GM18511 (cell line): ENCODE measurements at regions not wholly inside any gene's neighbourhood (a gene's known extent, or its start where the extent isn't known, plus 50 kb on each side); places are given as distances from the start of the nearest gene placed in this dataset.
"Not testable (repeated sequence)": the region's sequence is repeated elsewhere in the genome, so short reads cannot be mapped to it uniquely, and the experiment has no call there.

Source experiments
- ATAC-seq: cut with Tn5 transposase; IDR thresholded peaks from one replicate; pipeline ENCODE4 v1.9.1; 2021; ENCODE audit warnings: mild to moderate bottlenecking, moderate library complexity; ENCODE audit not compliant: unreplicated experiment

DNA sequence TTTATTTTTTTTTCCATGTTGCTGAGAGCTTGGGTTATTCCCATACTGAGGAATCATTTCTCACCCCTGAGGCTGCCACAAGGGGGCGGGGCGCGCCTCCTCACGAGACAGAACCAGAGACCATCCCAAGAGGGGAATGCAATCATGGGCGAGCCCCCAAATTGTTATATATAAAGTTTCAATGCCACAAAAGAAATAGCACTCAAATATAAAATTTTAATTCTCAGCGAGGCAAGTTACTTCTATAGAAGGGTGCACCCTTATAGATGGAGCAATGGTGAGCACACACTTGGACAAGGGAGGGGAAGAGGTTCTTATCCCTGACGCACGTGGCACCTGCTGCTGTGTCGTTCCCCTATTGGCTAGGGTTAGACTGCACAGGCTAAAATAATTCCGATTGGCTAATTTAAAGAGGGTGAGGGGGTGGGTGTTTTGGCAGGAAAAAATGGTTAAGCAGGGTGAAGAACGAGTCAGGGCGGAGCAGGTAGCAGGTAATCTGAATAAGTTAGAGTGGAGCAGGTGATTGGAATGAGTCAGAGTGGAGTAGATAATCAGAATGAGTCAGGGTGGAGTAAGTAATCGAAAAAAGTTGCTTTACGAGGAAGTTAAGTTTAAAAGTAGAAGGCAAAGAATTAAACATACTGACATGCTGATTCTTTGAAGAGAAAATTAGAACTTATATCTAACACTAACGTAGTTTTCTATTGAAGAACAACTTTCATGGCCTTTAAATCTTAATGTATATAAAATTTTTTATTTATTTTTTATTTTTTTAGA is 177.5 kb downstream of the MTCL1 start:
- ATAC-seq = no peak

DNA sequence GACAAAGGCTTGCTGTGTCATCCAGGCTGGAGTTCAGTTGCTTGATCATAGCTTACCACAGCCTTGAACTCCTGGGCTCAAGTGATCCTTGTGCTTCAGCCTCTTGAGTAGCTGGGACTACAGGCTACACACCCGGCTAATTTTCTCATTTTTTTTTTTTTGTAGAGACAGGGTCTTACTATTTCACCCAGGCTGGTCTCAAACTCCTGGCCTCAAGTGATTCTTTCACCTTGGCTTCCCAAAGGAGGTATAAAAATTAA is 178.0 kb downstream of the MTCL1 start:
- no peak for ATAC-seq

- not testable (repeated sequence) for ATAC-seq
These were observed 182.5 kb downstream of the MTCL1 start for GRCh38 chr18:8887877-8888276.

DNA sequence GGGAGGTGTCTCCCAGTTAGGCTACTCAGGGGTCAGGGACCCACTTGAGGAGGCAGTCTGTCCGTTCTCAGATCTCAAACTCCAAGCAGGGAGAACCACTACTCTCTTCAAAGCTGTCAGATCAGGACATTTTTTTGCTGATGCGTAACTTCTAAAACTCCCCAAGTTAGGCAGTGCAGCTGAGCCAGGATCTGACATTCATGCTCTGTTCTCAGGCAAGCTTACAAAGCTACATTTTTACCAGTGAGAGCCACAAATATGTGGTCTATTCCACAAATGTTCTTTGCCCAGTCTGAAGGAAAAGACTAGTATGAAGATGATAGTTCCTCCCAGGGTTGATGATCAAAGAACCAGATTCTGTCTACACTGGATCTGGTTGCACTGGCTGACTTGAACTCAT is 184.1 kb downstream of the MTCL1 start:
- no peak for ATAC-seq

- not testable (repeated sequence) for ATAC-seq
These were observed 185.1 kb downstream of the MTCL1 start for GRCh38 chr18:8890503-8890902.

DNA sequence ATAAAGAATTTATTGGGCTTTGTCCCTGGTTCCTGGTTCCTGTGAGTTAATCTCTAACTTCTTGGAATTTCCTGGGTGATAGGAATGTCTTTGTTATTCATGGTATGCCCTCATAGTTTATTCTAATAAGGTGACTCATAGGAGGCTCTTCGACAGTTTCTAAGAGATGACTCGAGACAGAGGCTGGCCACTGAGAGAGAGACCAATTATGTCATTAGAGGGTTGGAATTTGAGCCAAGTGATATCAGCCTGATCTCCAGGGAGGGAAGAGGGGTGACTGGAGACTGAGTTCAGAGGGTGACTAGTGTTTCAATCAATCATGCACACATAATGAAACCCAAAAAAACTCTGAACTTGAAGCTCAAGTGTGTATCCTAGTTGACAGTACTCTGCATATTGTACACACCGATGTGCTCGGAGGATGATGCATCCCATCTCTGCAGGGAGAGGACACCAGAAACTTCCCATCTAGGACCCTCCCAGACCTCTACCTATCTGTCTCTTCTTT is 185.7 kb downstream of the MTCL1 start:
- ATAC-seq = no peak

DNA sequence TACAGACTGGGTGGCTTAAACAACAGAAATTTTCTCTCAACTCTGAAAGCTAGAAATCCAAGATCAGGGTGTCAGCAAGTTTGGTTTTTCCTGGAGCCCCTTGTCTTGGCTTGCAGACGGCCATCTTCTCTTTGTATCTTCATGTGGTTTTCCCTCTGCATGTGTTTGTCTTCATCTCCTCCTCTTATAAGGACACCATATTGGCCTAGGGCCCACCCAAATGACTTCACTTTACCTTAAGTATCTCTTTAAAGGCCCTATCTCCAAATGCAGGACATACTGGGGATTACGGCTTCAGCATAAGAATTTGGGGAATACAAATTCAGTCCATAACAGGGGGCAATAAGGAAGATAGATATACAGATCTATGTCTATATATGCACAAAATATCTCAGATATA is 187.9 kb downstream of the MTCL1 start:
- ATAC-seq = no peak

- no peak for ATAC-seq
These were observed 188.4 kb downstream of the MTCL1 start for GRCh38 chr18:8893628-8894231.

GRCh38 chr18:8894823-8895222 is 189.5 kb downstream of the MTCL1 start:
- ATAC-seq = no peak

GRCh38 chr18:8895341-8895740 is 190.0 kb downstream of the MTCL1 start:
- no peak for ATAC-seq

DNA sequence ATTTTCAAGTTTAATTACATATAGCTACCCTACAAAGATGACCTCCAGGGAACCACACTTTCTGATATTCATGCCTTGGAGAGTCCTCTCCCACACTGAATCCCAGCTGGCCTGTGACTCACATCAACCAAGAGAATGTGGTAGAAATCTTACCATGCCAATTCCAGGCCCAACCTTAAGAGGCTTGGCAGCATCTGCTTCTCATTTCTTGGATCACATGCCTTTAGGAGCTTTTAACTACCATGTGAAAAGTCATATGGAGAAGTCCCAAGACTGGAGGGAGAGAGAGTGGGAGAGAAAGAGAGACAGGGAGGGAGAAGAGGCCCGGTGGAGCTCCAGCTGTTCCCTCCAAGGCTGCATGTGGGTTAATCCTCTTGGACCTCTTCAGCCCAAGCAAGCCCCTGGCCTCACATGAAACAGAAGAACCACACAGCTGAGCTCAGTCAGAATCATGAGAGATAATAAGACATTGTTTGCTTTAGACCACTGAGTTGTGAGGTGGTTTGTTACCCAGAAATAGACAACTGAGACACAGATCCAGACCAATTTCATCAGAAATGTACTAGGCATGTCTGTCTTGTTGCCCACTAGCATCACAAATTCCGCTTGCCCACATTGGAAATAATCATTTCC is 190.7 kb downstream of the MTCL1 start:
- no peak for ATAC-seq

DNA sequence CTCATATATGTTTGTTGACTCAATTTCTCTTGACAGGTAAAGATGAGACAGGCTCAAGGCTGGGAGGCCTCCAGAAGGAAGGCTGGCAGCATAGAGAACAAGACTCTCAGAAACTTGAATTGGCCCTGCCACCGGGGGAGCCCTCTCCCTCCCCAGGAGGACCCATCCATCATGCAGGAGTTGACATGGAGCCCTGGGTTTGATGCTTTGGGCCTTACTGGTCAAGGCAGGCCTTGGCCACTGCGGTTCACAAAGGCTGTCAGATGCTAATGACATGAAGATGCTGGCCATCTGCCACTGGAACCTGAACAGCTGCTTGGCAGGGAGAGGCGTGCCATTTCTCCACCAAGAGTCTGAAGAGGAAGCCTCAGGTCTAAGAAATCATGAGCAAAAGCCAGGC is 193.6 kb downstream of the MTCL1 start:
- ATAC-seq = no peak

GRCh38 chr18:8900552-8900951 is 195.2 kb downstream of the MTCL1 start:
- no peak for ATAC-seq

DNA sequence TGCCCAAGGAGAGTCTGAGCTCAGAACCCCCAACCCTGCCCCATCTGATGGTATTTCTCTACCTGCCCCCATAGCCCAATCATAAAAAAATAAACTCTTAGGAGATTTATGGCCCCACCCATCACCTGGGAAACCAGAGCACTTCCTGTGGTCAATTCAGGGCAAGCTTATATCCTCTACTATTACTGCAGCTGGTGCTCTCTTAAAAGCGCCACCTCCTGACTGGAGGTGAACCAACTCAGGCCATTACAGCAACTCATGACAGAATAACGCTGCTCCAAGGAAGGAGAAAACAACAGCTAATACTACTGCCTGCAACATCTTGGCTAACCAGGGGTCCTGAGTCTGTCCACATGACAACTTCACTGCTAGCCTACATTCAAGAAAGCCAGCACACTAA is 195.7 kb downstream of the MTCL1 start:
- no peak for ATAC-seq

DNA sequence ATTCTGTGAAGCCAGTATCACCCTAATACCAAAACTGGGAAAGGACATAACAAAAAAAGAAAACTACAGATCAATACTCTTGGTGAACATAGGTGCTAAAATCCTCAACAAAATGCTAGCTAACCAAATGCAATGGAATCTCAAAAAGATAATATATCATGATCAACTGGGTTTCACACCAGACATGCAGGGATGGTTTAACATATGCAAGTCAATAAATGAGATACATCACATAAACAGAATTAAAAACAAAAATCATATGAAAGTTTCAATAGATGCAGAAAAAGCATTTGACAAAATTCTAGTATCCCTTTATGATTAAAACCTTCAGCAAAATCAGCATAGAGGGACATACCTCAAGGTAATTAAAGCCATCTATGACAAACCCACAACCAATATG is 198.2 kb upstream of the NDUFV2 start:
- no peak for ATAC-seq

- no peak for ATAC-seq
These were observed 193.5 kb upstream of the NDUFV2 start for GRCh38 chr18:8908792-8909510.

DNA sequence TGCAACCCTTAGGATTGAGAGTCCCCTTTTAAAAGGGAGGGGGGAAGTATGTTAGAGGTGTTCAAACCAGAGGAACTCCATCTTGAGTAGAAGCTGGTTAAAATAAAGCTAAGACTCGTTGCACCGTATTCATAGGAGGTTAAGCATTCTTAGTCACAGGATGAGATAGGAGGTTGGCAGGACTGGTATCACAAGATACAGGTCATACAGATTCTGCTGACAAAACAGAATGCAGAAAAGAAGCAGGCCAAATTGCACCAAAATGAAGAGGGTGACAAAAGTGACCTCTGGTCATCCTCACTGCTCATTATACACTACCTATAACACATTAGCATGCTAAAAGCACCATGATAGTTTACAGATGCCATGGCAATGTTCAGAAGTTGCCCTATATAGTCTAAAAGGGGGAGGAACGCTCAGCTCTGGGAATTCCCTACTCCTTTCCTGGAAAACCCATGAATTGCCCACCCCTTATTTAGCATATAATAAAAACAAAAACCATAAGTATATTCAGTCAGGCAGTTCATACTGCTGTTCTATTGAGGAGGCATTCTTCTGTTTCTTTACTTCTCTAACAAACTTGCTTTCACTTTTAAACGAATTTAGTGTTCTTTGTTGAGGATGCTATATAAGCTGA is 192.2 kb upstream of the NDUFV2 start:
- ATAC-seq = no peak

GRCh38 chr18:8910843-8911242 is 191.7 kb upstream of the NDUFV2 start:
- ATAC-seq = no peak

DNA sequence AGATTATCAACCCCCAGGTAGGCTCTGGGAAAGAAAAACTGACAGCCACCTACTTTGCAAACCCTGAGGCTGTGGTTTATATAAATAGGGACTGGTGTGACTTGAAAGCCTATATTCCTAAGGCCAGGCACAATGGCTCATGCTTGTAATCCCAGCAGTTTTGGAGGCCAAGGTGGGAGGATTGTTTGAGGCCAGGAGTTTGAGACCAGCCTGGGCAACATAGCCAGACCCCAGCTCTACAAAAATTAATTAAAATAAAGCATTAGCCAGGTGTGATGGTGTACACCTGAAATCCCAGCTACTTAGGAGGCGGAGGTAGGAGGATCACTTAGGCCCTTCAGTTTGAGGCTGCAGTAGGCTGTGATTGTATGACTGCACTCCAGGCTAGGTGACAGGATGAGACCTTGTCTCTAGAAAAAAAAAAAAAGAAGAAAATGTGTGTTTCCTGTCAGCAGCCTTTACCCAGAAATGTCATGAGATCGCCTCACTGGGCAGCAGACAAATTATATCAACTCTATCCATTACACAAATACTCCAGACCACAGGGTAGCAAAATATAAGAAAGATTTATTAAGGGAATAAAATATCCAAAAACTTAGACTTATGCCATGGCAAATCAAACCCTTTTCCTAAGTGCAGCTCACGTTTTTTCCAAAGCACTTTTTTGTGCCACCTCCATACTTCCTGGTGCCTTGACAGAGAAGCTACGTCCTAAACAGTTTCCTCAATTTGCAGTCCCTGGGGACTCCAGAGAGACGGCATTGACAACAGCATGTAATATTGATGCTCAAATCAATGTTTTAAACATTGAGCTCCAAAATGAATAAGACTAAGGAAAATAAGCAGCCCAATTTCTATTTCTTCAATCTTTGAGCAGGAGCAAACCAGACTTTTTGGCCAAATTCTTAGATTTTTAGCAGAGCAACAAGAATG is 190.8 kb upstream of the NDUFV2 start:
- no peak for ATAC-seq
